NB4 (cell line): ENCODE measurements at regions not wholly inside any gene's neighbourhood (a gene's known extent, or its start where the extent isn't known, plus 50 kb on each side); places are given as distances from the start of the nearest gene placed in this dataset.

Source experiments
- DNase-seq: peaks from one replicate; pipeline ENCODE4 v3.0.0; 2010; ENCODE audit warnings: low read depth
- H3K4me3 ChIP-seq: one replicate; pipeline ENCODE4 v1.5.1; 2011; ENCODE audit warnings: mild to moderate bottlenecking, low read depth, low read length, moderate library complexity
- MAX ChIP-seq: IDR thresholded peaks from 2 replicates; pipeline ENCODE4 v1.6.1; 2011; ENCODE audit warnings: low read depth, low read length
- MYC ChIP-seq: IDR thresholded peaks from 2 replicates; pipeline ENCODE4 v1.6.1; 2011; ENCODE audit warnings: low read depth, low read length
- POLR2A ChIP-seq: IDR thresholded peaks from 2 replicates; pipeline ENCODE4 v1.6.1; 2011; ENCODE audit warnings: mild to moderate bottlenecking; ENCODE audit not compliant: insufficient read length; ENCODE audit errors: extremely low read depth
- TF ChIP-seq, protein P1 (sequence below): IDR thresholded peaks from one replicate; pipeline ENCODE4 v1.5.1; 2012; ENCODE audit warnings: low read depth, low read length

DNA sequence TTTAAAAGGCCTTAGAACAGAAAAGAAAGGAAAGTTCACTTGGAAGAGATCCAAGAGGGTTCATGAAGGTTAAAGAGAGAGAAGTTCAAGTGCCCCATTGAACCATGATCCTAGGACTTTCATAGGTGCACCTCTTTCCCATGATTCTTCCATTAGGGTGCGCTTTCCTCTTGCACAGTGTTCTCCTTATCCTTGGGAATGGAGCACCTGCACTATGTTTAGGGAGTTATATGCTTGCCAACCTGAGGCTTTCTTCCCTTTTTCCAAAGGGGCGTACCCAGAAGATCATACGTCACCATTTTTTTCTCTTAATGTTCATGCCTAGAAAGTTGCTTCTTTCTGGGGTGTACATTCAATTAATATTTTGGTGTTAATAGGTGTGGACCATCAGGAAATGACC lies 908.0 kb upstream of the SORCS1 start:
- TF ChIP-seq, protein P1, sequence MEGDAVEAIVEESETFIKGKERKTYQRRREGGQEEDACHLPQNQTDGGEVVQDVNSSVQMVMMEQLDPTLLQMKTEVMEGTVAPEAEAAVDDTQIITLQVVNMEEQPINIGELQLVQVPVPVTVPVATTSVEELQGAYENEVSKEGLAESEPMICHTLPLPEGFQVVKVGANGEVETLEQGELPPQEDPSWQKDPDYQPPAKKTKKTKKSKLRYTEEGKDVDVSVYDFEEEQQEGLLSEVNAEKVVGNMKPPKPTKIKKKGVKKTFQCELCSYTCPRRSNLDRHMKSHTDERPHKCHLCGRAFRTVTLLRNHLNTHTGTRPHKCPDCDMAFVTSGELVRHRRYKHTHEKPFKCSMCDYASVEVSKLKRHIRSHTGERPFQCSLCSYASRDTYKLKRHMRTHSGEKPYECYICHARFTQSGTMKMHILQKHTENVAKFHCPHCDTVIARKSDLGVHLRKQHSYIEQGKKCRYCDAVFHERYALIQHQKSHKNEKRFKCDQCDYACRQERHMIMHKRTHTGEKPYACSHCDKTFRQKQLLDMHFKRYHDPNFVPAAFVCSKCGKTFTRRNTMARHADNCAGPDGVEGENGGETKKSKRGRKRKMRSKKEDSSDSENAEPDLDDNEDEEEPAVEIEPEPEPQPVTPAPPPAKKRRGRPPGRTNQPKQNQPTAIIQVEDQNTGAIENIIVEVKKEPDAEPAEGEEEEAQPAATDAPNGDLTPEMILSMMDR: no peak
- TF ChIP-seq MAX (no peak), MYC (no peak), POLR2A (no peak)
- H3K4me3 ChIP-seq: no peak overlapping the region
- no peak for DNase-seq

GRCh38 chr10:108070789-108071188 lies 906.3 kb upstream of the SORCS1 start:
- no peak for DNase-seq
- TF ChIP-seq MYC: no peak
- TF ChIP-seq, protein P1: no peak
- TF ChIP-seq MAX: no peak
- TF ChIP-seq POLR2A: no peak

DNA sequence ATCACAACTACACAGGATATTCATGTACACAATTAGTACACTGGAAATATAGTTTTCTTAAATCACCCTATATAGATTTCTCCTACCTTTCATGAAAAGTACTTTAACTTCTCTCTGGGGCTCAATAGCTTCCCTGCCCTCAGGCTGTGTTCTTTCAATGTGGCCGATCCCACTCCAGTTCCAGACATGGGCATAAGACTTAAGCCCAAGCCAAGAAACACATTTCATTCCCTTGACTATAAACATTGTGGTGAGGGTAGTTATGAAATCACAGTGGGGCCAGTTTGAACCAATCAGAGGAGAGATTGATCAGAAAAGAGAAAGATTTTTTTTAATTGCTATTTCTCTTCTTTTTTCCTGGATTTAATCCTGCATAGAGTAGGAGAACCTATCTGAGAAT lies 904.6 kb upstream of the SORCS1 start:
- no peak for DNase-seq
- H3K4me3 ChIP-seq: no peak overlapping the region
- TF ChIP-seq, protein P1: no peak
- TF ChIP-seq MYC (no peak), MAX (no peak), POLR2A (no peak)

More at GRCh38 chr10:108070789-108071188, 906.3 kb upstream of the SORCS1 start:
- H3K4me3 ChIP-seq: no peak overlapping the region

GRCh38 chr10:108064746-108065260 lies 900.3 kb upstream of the SORCS1 start:
- no peak for TF ChIP-seq MAX
- TF ChIP-seq MYC: no peak
- TF ChIP-seq POLR2A: no peak
- TF ChIP-seq, protein P1: no peak
- H3K4me3 ChIP-seq: no peak overlapping the region
- no peak for DNase-seq

DNA sequence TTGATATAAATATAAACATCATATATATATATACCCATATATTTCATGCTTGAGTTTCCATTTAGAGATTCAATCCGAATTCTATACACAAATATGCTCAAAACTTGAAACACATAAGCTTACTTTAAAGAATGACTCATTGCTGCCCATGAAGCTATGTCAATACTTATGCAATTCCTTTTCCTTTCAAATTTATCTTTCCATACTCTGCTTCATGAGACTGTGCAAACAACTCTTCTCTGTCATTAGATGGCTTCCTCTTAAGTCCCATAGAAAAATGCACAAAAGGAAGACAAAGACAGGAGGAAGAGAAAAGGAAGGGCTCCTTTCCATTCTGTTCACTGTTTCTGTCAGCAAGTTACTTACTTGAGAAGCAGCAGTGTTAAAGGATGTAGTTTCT lies 895.7 kb upstream of the SORCS1 start:
- DNase-seq: no peak
- H3K4me3 ChIP-seq: no peak overlapping the region
- TF ChIP-seq, protein P1: no peak
- TF ChIP-seq MYC (no peak), MAX (no peak)

GRCh38 chr10:108055506-108055905 lies 891.0 kb upstream of the SORCS1 start:
- no peak for DNase-seq
- TF ChIP-seq POLR2A: no peak
- TF ChIP-seq, protein P1: no peak
- TF ChIP-seq MAX: no peak
- no peak for TF ChIP-seq MYC
- no peak overlapping the region for H3K4me3 ChIP-seq
